HG02610 (cell line): ENCODE measurements at regions not wholly inside any gene's neighbourhood (a gene's known extent, or its start where the extent isn't known, plus 50 kb on each side); places are given as distances from the start of the nearest gene placed in this dataset.
"Not testable (repeated sequence)": the region's sequence is repeated elsewhere in the genome, so short reads cannot be mapped to it uniquely, and the experiment has no call there.

Experiments
- ATAC-seq: cut with Tn5 transposase; IDR thresholded peaks from one replicate; pipeline ENCODE4 v1.9.1; 2021; ENCODE audit warnings: mild to moderate bottlenecking, moderate library complexity; ENCODE audit not compliant: unreplicated experiment

- not testable (repeated sequence) for ATAC-seq
Observed at GRCh38 chr1:238601604-238602003, 710.9 kb upstream of the ZP4 start.

- no peak for ATAC-seq
Observed at GRCh38 chr1:238596703-238597102, 706.0 kb upstream of the ZP4 start.

GRCh38 chr1:238592621-238593020 is 701.9 kb upstream of the ZP4 start:
- no peak for ATAC-seq

- no peak for ATAC-seq
Observed at GRCh38 chr1:238589843-238590435, 699.2 kb upstream of the ZP4 start.

GRCh38 chr1:238582816-238583215 is 692.1 kb upstream of the ZP4 start:
- no peak for ATAC-seq

GRCh38 chr1:238581332-238581731 is 690.6 kb upstream of the ZP4 start:
- no peak for ATAC-seq

GRCh38 chr1:238568735-238569134 is 678.0 kb upstream of the ZP4 start:
- no peak for ATAC-seq

GRCh38 chr1:238562341-238562740 is 671.6 kb upstream of the ZP4 start:
- ATAC-seq: no peak

- ATAC-seq: no peak
Observed at GRCh38 chr1:238558746-238559145, 668.0 kb upstream of the ZP4 start.

- no peak for ATAC-seq
Observed at GRCh38 chr1:238558156-238558555, 667.4 kb upstream of the ZP4 start.

- no peak for ATAC-seq
Observed at GRCh38 chr1:238552271-238552670, 661.5 kb upstream of the ZP4 start.

GRCh38 chr1:238549137-238549536 is 658.4 kb upstream of the ZP4 start:
- ATAC-seq: no peak

GRCh38 chr1:238546118-238546517 is 655.4 kb upstream of the ZP4 start:
- no peak for ATAC-seq

GRCh38 chr1:238537641-238538040 is 646.9 kb upstream of the ZP4 start:
- ATAC-seq: no peak

- ATAC-seq: no peak
Observed at GRCh38 chr1:238530209-238530851, 639.6 kb upstream of the ZP4 start.

- ATAC-seq: no peak
Observed at GRCh38 chr1:238517711-238518110, 627.0 kb upstream of the ZP4 start.

GRCh38 chr1:238501290-238501689 is 610.6 kb upstream of the ZP4 start:
- no peak for ATAC-seq

- no peak for ATAC-seq
Observed at GRCh38 chr1:238499021-238499420, 608.3 kb upstream of the ZP4 start.

GRCh38 chr1:238492271-238492670 is 601.5 kb upstream of the ZP4 start:
- ATAC-seq: no peak

- ATAC-seq: no peak
Observed at GRCh38 chr1:238491265-238491664, 600.5 kb upstream of the ZP4 start.

GRCh38 chr1:238489006-238489405 is 598.3 kb upstream of the ZP4 start:
- ATAC-seq: no peak

GRCh38 chr1:238488401-238488800 is 597.7 kb upstream of the ZP4 start:
- no peak for ATAC-seq

GRCh38 chr1:238487931-238488330 is 597.2 kb upstream of the ZP4 start:
- ATAC-seq: no peak
